IMR-90 (cell line): ENCODE measurements at regions not wholly inside any gene's neighbourhood (a gene's known extent, or its start where the extent isn't known, plus 50 kb on each side); places are given as distances from the start of the nearest gene placed in this dataset.

Experiments
- ATAC-seq: fragments of 200-7000 bp; cut with Tn5 transposase; 2 replicates; pipeline ENCODE4 v1.9.1; 2020; ENCODE audit warnings: low read depth, mild to moderate bottlenecking, moderate library complexity
- BruUV-seq: library from RNA; stranded (reverse); fragments of 400-500 nt; replicated peaks from 2 replicates; lab custom pipeline; 2021; lab: Mats Ljungman, UMichigan
- CTCF ChIA-PET: fragments of 300-600 bp; formaldehyde crosslinking; extraction: SDS; loops from one replicate; lab custom pipeline; 2021; ENCODE audit warnings: antibody characterized with exemption; lab: Yijun Ruan, JAX
- POLR2A ChIA-PET: fragments of 300-600 bp; sonication (Branson Sonifier 250); formaldehyde crosslinking; loops from one replicate; lab custom pipeline; 2022; ENCODE audit warnings: antibody characterized with exemption; ENCODE audit not compliant: unreplicated experiment; lab: Charles Lee
- DNase-seq: peaks from one replicate; pipeline ENCODE4 v3.0.0; 2013
- H2AFZ ChIP-seq: replicated peaks from 2 replicates; pipeline ENCODE3; 2013; ENCODE audit warnings: low read length, mild to moderate bottlenecking; ENCODE audit not compliant: poor library complexity
- H2AK5ac ChIP-seq: 2 replicates; pipeline ENCODE4 v1.6.1; 2013; ENCODE audit warnings: low read depth, low read length, inconsistent platforms
- H2AK9ac ChIP-seq: replicated peaks from 2 replicates; pipeline ENCODE3; 2013; ENCODE audit warnings: mild to moderate bottlenecking, low read depth, low read length, moderate library complexity; ENCODE audit not compliant: poor library complexity
- H2BK120ac ChIP-seq: 2 replicates; pipeline ENCODE4 v1.6.1; 2013; ENCODE audit warnings: low read depth, low read length, inconsistent platforms
- H2BK15ac ChIP-seq: 3 replicates; pipeline ENCODE4 v1.6.1; 2013; ENCODE audit warnings: low read depth, low read length, inconsistent platforms
- H2BK20ac ChIP-seq: 2 replicates; pipeline ENCODE4 v1.6.1; 2013; ENCODE audit warnings: low read depth, mild to moderate bottlenecking, inconsistent platforms, low read length, moderate library complexity
- H2BK5ac ChIP-seq: 2 replicates; pipeline ENCODE4 v1.6.1; 2013; ENCODE audit warnings: mild to moderate bottlenecking, low read depth, low read length, inconsistent platforms; ENCODE audit not compliant: poor library complexity, severe bottlenecking
- H3K14ac ChIP-seq: replicated peaks from 2 replicates; pipeline ENCODE4 v1.6.1; 2013; ENCODE audit warnings: low read depth, low read length, inconsistent platforms
- H3K18ac ChIP-seq: 2 replicates; pipeline ENCODE4 v1.6.1; 2013; ENCODE audit warnings: low read depth, low read length, control low read depth
- H3K23ac ChIP-seq: 2 replicates; pipeline ENCODE4 v1.6.1; 2013; ENCODE audit warnings: low read depth, low read length, inconsistent platforms
- H3K27ac ChIP-seq: 2 replicates; pipeline ENCODE4 v1.5.1; 2013; ENCODE audit warnings: mild to moderate bottlenecking, control low read depth, low read length; ENCODE audit not compliant: insufficient read depth
- H3K27me3 ChIP-seq: 2 replicates; pipeline ENCODE4 v1.6.1; 2013; ENCODE audit warnings: low read length; ENCODE audit not compliant: control insufficient read depth, insufficient read depth
- H3K36me3 ChIP-seq: 2 replicates; pipeline ENCODE4 v1.6.1; 2013; ENCODE audit warnings: low read length, mixed read lengths; ENCODE audit not compliant: control insufficient read depth, insufficient read depth
- H3K4ac ChIP-seq: 2 replicates; pipeline ENCODE4 v1.6.1; 2013; ENCODE audit warnings: low read depth, low read length, inconsistent platforms
- H3K4me1 ChIP-seq: 2 replicates; pipeline ENCODE4 v1.6.1; 2013; ENCODE audit warnings: low read length, mixed read lengths; ENCODE audit not compliant: control insufficient read depth, insufficient read depth
- H3K4me2 ChIP-seq: 2 replicates; pipeline ENCODE4 v1.6.1; 2013; ENCODE audit warnings: low read depth, mild to moderate bottlenecking, control low read depth, low read length, moderate library complexity
- H3K4me3 ChIP-seq: 2 replicates; pipeline ENCODE4 v1.5.1; 2013; ENCODE audit warnings: low read depth, mild to moderate bottlenecking, control low read depth, low read length, moderate library complexity; ENCODE audit not compliant: insufficient read depth
- H3K56ac ChIP-seq: 2 replicates; pipeline ENCODE4 v1.6.1; 2013; ENCODE audit warnings: low read length, inconsistent platforms; ENCODE audit not compliant: insufficient read depth; ENCODE audit errors: extremely low read depth
- H3K79me1 ChIP-seq, 2 experiments: 2 replicates each; pipeline ENCODE4 v1.6.1; 2013; ENCODE audit warnings: low read length in 2 of 2, inconsistent platforms in 1 of 2, low read depth in 1 of 2
- H3K9ac ChIP-seq: 2 replicates; pipeline ENCODE4 v1.6.1; 2013; ENCODE audit warnings: low read depth, low read length, control low read depth
- H3K9me1 ChIP-seq: 2 replicates; pipeline ENCODE4 v1.6.1; 2013; ENCODE audit warnings: low read length, inconsistent platforms; ENCODE audit not compliant: insufficient read depth
- H3K9me3 ChIP-seq: 2 replicates; pipeline ENCODE4 v1.6.1; 2013; ENCODE audit warnings: low read length; ENCODE audit not compliant: control insufficient read depth, insufficient read depth
- H4K20me1 ChIP-seq: 2 replicates; pipeline ENCODE4 v1.6.1; 2013; ENCODE audit warnings: low read length, inconsistent platforms; ENCODE audit not compliant: insufficient read depth
- H4K5ac ChIP-seq: 2 replicates; pipeline ENCODE4 v1.6.1; 2013; ENCODE audit warnings: mild to moderate bottlenecking, low read depth, low read length, control low read depth
- H4K8ac ChIP-seq, 2 experiments: 2 replicates each; pipeline ENCODE4 v1.6.1; 2013; ENCODE audit warnings: low read depth in 2 of 2, low read length in 2 of 2, control low read depth in 1 of 2, inconsistent platforms in 1 of 2
- H4K91ac ChIP-seq: 2 replicates; pipeline ENCODE4 v1.6.1; 2013; ENCODE audit warnings: low read depth, low read length, inconsistent platforms; ENCODE audit not compliant: insufficient read depth
- CHD1 ChIP-seq: IDR thresholded peaks from 2 replicates; pipeline ENCODE4 v1.6.1; 2012; ENCODE audit warnings: low read depth, low read length, improper control_type of control experiment
- CTCF ChIP-seq: conservative IDR thresholded peaks from 2 replicates; pipeline ENCODE4 v1.5.1; 2012; ENCODE audit warnings: mild to moderate bottlenecking, low read depth, low read length, improper control_type of control experiment
- ELK1 ChIP-seq: fragments of 150-350 bp; IDR thresholded peaks from 2 replicates; pipeline ENCODE4 v1.6.1; 2016; ENCODE audit warnings: low read depth, mild to moderate bottlenecking, low read length, moderate library complexity, borderline replicate concordance
- FOS ChIP-seq: fragments of 150-350 bp; IDR thresholded peaks from 2 replicates; pipeline ENCODE4 v1.6.1; 2016; ENCODE audit warnings: low read depth, low read length
- MAFK ChIP-seq: IDR thresholded peaks from 2 replicates; pipeline ENCODE4 v1.6.1; 2012; ENCODE audit warnings: low read depth, low read length, improper control_type of control experiment
- MAZ ChIP-seq: IDR thresholded peaks from 2 replicates; pipeline ENCODE4 v1.6.1; 2012; ENCODE audit warnings: low read depth, mild to moderate bottlenecking, low read length, improper control_type of control experiment, moderate library complexity, borderline replicate concordance
- MXI1 ChIP-seq: IDR thresholded peaks from 2 replicates; pipeline ENCODE4 v1.6.1; 2012; ENCODE audit warnings: low read depth, mild to moderate bottlenecking, low read length, moderate library complexity, borderline replicate concordance
- NFE2L2 ChIP-seq: fragments of 150-350 bp; IDR thresholded peaks from 2 replicates; pipeline ENCODE4 v1.6.1; 2016; ENCODE audit warnings: low read depth, mild to moderate bottlenecking, low read length
- POLR2A ChIP-seq: IDR thresholded peaks from 2 replicates; pipeline ENCODE4 v1.6.1; 2012; ENCODE audit warnings: mild to moderate bottlenecking, low read depth, low read length
- RAD21 ChIP-seq: IDR thresholded peaks from 2 replicates; pipeline ENCODE4 v1.6.1; 2012; ENCODE audit warnings: low read length, improper control_type of control experiment
- RFX5 ChIP-seq: IDR thresholded peaks from 2 replicates; pipeline ENCODE4 v1.8.0; 2012; ENCODE audit warnings: low read depth, mild to moderate bottlenecking, low read length, moderate library complexity
- USF2 ChIP-seq: fragments of 150-350 bp; IDR thresholded peaks from 2 replicates; pipeline ENCODE4 v1.6.1; 2017; ENCODE audit warnings: mild to moderate bottlenecking, antibody characterized with exemption, low read length, low read depth
- WGBS, 2 experiments: methylation state at CpG; one replicate each; pipeline versions ENCODE4 v1.1.5 to v1.1.7; 2013; ENCODE audit warnings: missing lambda C conversion rate in 2 of 2; ENCODE audit not compliant: insufficient read length in 1 of 2; ENCODE audit errors: extremely low coverage in 2 of 2; 5-methylcytosine and 5-hydroxymethylcytosine counted together
- dilution Hi-C: fragments of 300-500 bp; cut with HindIII; formaldehyde crosslinking; loops from one replicate; pipeline ENCODE4 v1.14.3; 2018; ENCODE audit warnings: low sequenced_read_pairs; ENCODE audit not compliant: unreplicated experiment
- in situ Hi-C: fragments of 300-500 bp; cut with MboI; formaldehyde crosslinking; loops from 3 replicates; pipeline ENCODE4 v1.14.3; 2019; ENCODE audit warnings: low sequenced_read_pairs, inconsistent platforms, mixed read lengths
- intact Hi-C: fragments of 100-400 bp; cut with micrococcal nuclease; formaldehyde crosslinking; loops from 2 replicates; pipeline ENCODE4 v1.10.0; 2022

GRCh38 chr4:123862812-123863211 lies 466.2 kb downstream of the SPRY1 start:
- no peak overlapping the region for H3K56ac ChIP-seq
- H3K9ac ChIP-seq = no peak overlapping the region
- H3K4me3 ChIP-seq = no peak overlapping the region
- DNase-seq (no peak), ATAC-seq (no peak)
- dilution Hi-C loops = no loop called here
- ChIA-PET POLR2A (no interaction called here), CTCF (no interaction called here)
- H3K23ac ChIP-seq = no peak overlapping the region
- no peak overlapping the region for H4K5ac ChIP-seq
- no peak overlapping the region for H2BK120ac ChIP-seq
- H2BK5ac ChIP-seq = no peak overlapping the region
- H3K27ac ChIP-seq = no peak overlapping the region
- no peak overlapping the region for H4K8ac ChIP-seq
- intact Hi-C loops = no loop called here
- H3K4me1 ChIP-seq = peaks cover 2% of the 10 kb centered on the region
- H2BK20ac ChIP-seq = no peak overlapping the region
- H3K4me2 ChIP-seq = no peak overlapping the region
- no TSS peak for BruUV-seq
- 92% methylated on average over 2 of the region's 4 CpGs; no CpG with 5 or more reads in 1 of the 2 experiments for WGBS, 2 experiments
- H3K18ac ChIP-seq = no peak overlapping the region
- H3K79me1 ChIP-seq = no peaks in the 10 kb centered on the region
- TF ChIP-seq NFE2L2 (no peak), MXI1 (no peak), ELK1 (no peak), RFX5 (no peak), RAD21 (no peak), MAZ (no peak), CTCF (no peak), USF2 (no peak), POLR2A (no peak), FOS (no peak), MAFK (no peak), CHD1 (no peak)
- no peaks in the 10 kb centered on the region; the same call in 1 of the 2 replicates for H3K9me1 ChIP-seq
- in situ Hi-C loops = no loop called here
- H4K91ac ChIP-seq = no peak overlapping the region
- no peak overlapping the region for H2AK9ac ChIP-seq
- H3K36me3 ChIP-seq = no peaks in the 10 kb centered on the region
- no peak overlapping the region for H2AK5ac ChIP-seq
- H3K14ac ChIP-seq = no peak overlapping the region; the same call in 1 of the 2 replicates
- no peak overlapping the region; the same call in 2 of the 3 replicates for H2BK15ac ChIP-seq
- no peak overlapping the region for H3K4ac ChIP-seq
- no peaks in the 10 kb centered on the region for H4K20me1 ChIP-seq
- H3K27me3 ChIP-seq = no peaks in the 10 kb centered on the region
- H3K9me3 ChIP-seq = no peaks in the 10 kb centered on the region
- H2AFZ ChIP-seq = no peak overlapping the region
